ENCODE measurements at regions not wholly inside any gene's neighbourhood (a gene's known extent, or its start where the extent isn't known, plus 50 kb on each side); places are given as distances from the start of the nearest gene placed in this dataset.

DNA sequence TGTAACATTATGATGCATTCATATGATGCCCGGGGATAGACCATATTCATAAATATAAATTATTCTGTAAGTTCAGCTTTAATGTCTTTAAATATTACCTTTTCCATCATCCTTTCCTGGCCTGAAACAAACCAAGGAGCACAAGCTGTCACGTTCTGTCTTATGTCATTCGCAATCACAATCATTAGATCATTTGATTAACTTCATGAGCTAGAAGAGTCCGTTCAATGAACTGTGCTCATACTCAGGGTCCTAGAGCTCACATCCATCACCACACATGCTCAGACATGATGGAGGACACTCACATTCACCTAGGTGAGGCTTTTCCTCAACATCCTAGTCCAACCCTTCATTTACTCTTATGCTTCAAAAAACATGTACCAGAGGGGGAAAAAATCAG is 599.0 kb upstream of the ID2 start (continued):
- TF ChIP-seq, protein P1, sequence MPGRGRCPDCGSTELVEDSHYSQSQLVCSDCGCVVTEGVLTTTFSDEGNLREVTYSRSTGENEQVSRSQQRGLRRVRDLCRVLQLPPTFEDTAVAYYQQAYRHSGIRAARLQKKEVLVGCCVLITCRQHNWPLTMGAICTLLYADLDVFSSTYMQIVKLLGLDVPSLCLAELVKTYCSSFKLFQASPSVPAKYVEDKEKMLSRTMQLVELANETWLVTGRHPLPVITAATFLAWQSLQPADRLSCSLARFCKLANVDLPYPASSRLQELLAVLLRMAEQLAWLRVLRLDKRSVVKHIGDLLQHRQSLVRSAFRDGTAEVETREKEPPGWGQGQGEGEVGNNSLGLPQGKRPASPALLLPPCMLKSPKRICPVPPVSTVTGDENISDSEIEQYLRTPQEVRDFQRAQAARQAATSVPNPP (IDR thresholded peaks at IDR 0.05; ENCODE audit: borderline replicate concordance, insufficient read depth, insufficient read length): no peak
- TF ChIP-seq ATF1 (CRISPR knock-in tag; IDR thresholded peaks at IDR 0.05) (no peak), ATF1 (tag; IDR thresholded peaks at IDR 0.05) (no peak), ZBTB1 (CRISPR knock-in tag; IDR thresholded peaks at IDR 0.05; ENCODE audit: borderline replicate concordance, low read depth) (no peak), MAFF (IDR thresholded peaks at IDR 0.05; ENCODE audit: low read length) (no peak), ZNF23 (CRISPR knock-in tag; IDR thresholded peaks at IDR 0.05) (no peak)

DNA sequence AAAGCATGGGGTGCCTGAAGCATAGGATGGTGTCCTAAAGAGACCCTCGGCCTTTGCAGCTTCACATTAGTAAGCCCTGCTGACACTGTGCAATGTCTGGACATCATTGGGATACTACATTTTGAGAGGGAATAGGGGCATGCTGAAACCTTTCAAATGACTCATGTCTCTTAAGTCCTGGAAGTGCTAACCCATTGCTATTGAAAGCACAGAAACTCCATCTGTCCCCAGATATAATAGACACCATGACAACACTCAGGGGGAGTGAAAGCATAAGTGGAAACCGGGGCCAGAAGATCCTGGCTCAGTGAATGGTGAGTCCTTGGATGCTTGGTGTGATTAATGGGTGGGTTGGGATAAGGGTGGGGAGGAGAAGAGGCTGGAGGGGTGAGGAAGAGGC is 595.5 kb upstream of the ID2 start:
- in situ Hi-C loops (cut with MboI) (no loop called here), intact Hi-C loops (cut with micrococcal nuclease) (no loop called here)
- WGBS (ENCODE audit: insufficient coverage, low coverage, missing lambda C conversion rate): 0% methylated on average over 2 of the region's 2 CpGs
- Histone ChIP-seq H3K27me3 (ENCODE audit: control insufficient read depth in 2 of 2, insufficient read depth in 2 of 2, low read length in 2 of 2) (no peaks in the 10 kb centered on the region), H3K27ac (ENCODE audit: extremely low read depth, low read depth, low read length) (no peak overlapping the region), H3K4me3 (no peak overlapping the region), H3K9me1 (ENCODE audit: control insufficient read depth, insufficient read depth, low read length) (no peaks in the 10 kb centered on the region), H3K4me2 (ENCODE audit: insufficient read depth, low read length) (no peak overlapping the region), H2AFZ (ENCODE audit: low read depth, low read length) (no peak overlapping the region), H3K9ac (ENCODE audit: insufficient read depth in 1 of 2, low read depth in 2 of 2, low read length in 2 of 2) (no peak overlapping the region), H3K4me1 (replicated peaks in 1 of 2; ENCODE audit: control insufficient read depth in 2 of 2, insufficient read depth in 2 of 2, low read length in 2 of 2) (no peaks in the 10 kb centered on the region; a peak in 1 of 5 replicates), H3K79me2 (ENCODE audit: control insufficient read depth, insufficient read depth, low read length) (no peaks in the 10 kb centered on the region), H3K9me3 (replicated peaks; ENCODE audit: control insufficient read depth, insufficient read depth, low read depth, low read length) (no peaks in the 10 kb centered on the region), H3K36me3 (ENCODE audit: control insufficient read depth, insufficient read depth, low read length) (no peaks in the 10 kb centered on the region), H4K20me1 (replicated peaks; ENCODE audit: control insufficient read depth, insufficient read depth, low read length) (no peaks in the 10 kb centered on the region)
- ChIA-PET CTCF (ENCODE audit: low intra/inter-chr PET ratio) (no interaction called here), POLR2A (no interaction called here)
- DNase-seq (ENCODE audit: extremely low read depth in 1 of 4, low spot score in 3 of 4): no peak
- no peak for ATAC-seq
- no peak for FAIRE-seq
- no TSS peak for BruUV-seq (replicated peaks)
- TF ChIP-seq, protein P2, sequence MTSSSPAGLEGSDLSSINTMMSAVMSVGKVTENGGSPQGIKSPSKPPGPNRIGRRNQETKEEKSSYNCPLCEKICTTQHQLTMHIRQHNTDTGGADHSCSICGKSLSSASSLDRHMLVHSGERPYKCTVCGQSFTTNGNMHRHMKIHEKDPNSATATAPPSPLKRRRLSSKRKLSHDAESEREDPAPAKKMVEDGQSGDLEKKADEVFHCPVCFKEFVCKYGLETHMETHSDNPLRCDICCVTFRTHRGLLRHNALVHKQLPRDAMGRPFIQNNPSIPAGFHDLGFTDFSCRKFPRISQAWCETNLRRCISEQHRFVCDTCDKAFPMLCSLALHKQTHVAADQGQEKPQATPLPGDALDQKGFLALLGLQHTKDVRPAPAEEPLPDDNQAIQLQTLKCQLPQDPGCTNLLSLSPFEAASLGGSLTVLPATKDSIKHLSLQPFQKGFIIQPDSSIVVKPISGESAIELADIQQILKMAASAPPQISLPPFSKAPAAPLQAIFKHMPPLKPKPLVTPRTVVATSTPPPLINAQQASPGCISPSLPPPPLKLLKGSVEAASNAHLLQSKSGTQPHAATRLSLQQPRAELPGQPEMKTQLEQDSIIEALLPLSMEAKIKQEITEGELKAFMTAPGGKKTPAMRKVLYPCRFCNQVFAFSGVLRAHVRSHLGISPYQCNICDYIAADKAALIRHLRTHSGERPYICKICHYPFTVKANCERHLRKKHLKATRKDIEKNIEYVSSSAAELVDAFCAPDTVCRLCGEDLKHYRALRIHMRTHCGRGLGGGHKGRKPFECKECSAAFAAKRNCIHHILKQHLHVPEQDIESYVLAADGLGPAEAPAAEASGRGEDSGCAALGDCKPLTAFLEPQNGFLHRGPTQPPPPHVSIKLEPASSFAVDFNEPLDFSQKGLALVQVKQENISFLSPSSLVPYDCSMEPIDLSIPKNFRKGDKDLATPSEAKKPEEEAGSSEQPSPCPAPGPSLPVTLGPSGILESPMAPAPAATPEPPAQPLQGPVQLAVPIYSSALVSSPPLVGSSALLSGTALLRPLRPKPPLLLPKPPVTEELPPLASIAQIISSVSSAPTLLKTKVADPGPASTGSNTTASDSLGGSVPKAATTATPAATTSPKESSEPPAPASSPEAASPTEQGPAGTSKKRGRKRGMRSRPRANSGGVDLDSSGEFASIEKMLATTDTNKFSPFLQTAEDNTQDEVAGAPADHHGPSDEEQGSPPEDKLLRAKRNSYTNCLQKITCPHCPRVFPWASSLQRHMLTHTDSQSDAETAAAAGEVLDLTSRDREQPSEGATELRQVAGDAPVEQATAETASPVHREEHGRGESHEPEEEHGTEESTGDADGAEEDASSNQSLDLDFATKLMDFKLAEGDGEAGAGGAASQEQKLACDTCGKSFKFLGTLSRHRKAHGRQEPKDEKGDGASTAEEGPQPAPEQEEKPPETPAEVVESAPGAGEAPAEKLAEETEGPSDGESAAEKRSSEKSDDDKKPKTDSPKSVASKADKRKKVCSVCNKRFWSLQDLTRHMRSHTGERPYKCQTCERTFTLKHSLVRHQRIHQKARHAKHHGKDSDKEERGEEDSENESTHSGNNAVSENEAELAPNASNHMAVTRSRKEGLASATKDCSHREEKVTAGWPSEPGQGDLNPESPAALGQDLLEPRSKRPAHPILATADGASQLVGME (CRISPR knock-in tag; IDR thresholded peaks at IDR 0.05): no peak
- TF ChIP-seq MCM3 (IDR thresholded peaks at IDR 0.05): no peak
- TF ChIP-seq E2F3 (CRISPR knock-in tag; IDR thresholded peaks at IDR 0.05): no peak
- TF ChIP-seq ZNF134 (CRISPR knock-in tag; conservative IDR thresholded peaks at IDR 0.05): no peak
- no peak for TF ChIP-seq WHSC1 (IDR thresholded peaks at IDR 0.05; ENCODE audit: low read length)
- TF ChIP-seq, protein P3, sequence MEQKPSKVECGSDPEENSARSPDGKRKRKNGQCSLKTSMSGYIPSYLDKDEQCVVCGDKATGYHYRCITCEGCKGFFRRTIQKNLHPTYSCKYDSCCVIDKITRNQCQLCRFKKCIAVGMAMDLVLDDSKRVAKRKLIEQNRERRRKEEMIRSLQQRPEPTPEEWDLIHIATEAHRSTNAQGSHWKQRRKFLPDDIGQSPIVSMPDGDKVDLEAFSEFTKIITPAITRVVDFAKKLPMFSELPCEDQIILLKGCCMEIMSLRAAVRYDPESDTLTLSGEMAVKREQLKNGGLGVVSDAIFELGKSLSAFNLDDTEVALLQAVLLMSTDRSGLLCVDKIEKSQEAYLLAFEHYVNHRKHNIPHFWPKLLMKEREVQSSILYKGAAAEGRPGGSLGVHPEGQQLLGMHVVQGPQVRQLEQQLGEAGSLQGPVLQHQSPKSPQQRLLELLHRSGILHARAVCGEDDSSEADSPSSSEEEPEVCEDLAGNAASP (IDR thresholded peaks at IDR 0.05): no peak
- TF ChIP-seq GATAD2A (IDR thresholded peaks at IDR 0.05): no peak
- TF ChIP-seq ZKSCAN8 (CRISPR knock-in tag; IDR thresholded peaks at IDR 0.05): no peak
- no peak for TF ChIP-seq KAT7 (CRISPR knock-in tag; IDR thresholded peaks at IDR 0.05; ENCODE audit: borderline replicate concordance)
- TF ChIP-seq ZNF586 (CRISPR knock-in tag; conservative IDR thresholded peaks at IDR 0.05): no peak
- no peak for TF ChIP-seq ETV1 (tag; conservative IDR thresholded peaks at IDR 0.05; ENCODE audit: low read depth)

Data from K562 (cell line).